HG03354 (cell line): ENCODE measurements at regions not wholly inside any gene's neighbourhood (a gene's known extent, or its start where the extent isn't known, plus 50 kb on each side); places are given as distances from the start of the nearest gene placed in this dataset.

Source experiments
- ATAC-seq: cut with Tn5 transposase; IDR thresholded peaks from one replicate; pipeline ENCODE4 v1.9.1; 2021; ENCODE audit warnings: mild to moderate bottlenecking; ENCODE audit not compliant: unreplicated experiment, poor library complexity, severe bottlenecking

DNA sequence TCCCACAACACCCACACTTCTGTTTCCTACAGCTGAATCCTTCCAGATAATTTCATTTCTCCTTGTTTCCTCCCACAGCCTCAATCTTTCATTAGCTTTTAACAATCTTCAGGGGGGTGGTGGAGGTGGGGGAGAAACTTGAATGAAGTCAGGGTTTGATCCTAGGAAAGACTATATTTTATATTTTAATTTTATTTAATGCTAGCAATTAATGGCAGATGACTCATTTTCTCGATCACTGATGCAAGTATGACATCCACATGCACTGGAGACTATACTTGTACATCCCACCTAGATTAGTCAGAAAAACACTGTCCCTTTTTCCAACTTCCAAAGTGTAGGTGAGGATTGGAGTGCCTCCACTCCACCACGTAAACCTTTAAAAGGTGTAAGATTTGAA lies 1181.3 kb upstream of the AUTS2 start:
- no peak for ATAC-seq

DNA sequence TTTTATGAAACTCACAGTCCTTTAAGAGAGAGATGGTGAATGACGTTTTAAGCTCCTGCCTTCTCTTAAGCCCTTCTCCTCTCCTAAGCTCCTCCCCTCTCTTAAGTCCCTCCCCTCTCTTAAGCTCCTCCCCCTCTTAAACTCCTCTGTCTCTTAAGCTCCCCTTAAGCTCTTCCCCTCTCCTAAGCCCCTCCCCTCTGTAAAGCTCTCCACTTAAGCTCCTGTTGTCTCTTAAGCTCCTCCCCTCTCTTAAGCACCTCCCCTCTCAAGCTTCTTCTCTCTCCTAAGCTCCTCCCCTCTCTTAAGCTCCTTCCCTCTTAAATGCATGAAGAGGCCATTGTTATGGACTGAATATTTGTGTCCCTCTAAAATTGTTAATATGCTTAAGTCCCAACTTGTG lies 1180.6 kb upstream of the AUTS2 start:
- no peak for ATAC-seq

DNA sequence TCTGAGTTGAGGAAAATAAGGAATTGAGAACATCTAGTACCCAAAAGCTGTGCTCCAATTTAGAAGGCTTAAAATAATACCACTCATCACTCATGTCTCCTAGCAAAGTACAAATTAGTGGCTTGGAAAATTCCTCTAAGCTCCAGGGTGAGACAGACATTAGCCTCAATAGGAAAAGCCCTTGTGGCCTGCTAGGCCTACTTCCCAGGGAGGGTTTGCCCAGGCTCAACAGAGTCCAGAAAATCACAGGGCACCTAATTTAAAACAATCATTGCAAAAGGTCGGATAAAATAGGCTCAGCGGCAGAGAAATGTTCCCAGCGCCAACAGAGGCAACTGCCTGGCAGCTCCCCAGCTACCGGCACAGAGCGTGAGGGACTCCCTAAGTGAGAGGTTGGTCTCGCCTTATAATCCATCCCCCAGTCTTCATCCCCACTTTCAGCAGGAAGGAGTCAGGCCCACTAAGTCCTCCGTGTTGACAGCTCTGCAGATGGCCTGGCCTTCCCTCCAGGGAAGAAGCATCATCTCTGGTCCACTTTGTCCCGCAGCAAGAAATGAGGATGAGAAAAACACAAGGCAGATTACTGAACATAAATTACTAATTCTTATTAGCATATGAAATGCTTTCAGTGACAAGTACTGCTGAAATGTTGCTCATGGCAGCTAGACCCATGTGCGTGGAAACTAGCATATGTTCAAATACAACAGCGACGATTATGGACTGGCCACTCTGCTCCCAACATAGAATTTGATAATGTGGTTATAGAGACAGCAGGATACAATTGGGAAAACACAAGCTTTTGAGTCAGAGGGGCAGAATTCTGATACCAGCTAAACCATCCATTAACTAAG lies 1177.7 kb upstream of the AUTS2 start:
- no peak for ATAC-seq

- ATAC-seq = no peak
Measured at GRCh38 chr7:68421712-68422111, 1176.6 kb upstream of the AUTS2 start.

- no peak for ATAC-seq
Measured at GRCh38 chr7:68422281-68422680, 1176.0 kb upstream of the AUTS2 start.

DNA sequence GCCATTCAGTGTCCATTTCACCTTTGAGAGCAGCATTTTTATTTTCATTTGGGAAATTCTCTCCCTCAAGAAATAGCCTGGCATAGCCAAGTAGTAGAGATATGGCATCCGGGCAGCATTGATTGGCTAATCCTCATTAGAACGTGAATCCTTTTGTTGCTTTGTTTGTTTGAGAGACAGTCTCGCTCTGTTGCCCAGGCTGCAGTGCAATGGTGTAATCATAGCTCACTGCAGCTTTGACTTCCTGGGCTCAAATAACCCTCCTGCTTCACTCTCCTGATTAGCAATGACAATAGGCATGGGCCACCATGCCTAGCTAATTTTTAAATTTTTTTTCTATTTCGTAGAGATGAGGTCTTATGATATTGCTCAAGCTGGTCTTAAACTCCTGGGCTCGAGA lies 1174.9 kb upstream of the AUTS2 start:
- ATAC-seq = no peak

- no peak for ATAC-seq
Measured at GRCh38 chr7:68424658-68425297, 1173.5 kb upstream of the AUTS2 start.

DNA sequence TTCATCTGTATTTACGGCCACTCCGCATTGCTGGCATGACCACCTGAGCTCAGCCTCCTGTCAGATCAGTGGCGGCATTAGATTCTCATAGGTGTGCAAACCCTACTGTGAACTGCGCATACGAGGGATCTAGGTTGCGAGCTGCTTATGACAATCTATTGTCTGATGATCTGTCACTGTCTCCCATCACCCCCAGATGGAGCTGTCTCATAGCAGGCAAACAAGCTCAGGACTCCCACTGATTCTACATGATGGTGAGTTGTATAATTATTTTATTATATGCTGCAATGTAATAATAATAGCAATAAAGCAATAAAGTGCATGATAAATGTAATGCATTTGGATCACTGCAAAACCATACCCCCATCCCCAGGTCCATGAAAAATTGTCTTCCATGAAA lies 1172.9 kb upstream of the AUTS2 start:
- no peak for ATAC-seq

DNA sequence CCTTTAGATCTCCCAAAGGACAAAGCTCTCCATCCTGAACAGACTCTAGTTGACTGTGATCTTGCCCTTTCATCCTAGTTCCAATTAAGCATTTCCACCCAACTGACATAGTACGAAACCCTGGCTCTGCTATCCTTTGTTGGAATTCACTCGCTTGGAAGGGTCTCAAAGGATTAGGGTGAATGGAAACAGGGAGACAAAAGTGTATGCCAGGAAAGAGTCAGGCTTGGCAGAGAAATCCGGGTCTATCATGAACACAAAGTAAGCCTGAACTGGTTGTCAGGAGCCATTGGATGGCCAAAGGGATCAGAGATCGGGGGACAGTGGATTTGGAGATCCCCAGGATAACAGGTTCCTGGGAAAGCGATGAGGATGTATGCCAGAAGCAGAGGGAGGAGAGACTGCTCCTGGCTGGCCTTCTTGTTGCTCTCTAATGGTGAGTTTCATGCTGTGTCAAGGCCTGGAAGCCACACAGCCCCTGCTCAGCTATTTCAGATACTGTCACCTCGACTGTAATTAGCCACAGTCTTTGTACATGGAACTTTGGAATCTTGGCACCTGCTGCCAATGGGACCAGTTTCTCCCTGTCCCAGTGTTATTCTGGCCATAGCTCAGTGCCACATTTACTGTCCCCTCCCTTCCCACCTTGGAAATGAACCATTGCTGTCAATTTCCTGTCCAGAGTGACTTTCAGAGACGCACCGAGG lies 1168.7 kb upstream of the AUTS2 start:
- ATAC-seq = no peak

DNA sequence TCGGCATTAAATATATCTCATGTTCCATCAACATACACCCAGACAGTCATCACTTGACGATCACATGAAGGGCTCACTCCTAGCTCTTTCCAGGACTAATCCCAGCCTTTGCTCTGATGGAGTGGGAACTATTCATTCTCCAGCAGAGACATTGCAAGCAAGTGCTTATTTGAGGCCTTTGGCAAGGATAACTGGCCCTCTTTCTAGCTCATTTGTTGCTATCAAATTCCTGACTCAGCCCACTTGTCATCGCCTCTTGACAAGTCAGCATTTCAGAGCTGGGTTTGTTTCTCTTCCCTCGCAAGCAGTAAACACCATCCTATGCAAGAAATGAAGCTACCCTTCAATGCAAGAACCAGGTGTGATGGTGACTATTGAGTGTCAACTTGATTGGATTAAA lies 1165.7 kb upstream of the AUTS2 start:
- ATAC-seq = no peak

DNA sequence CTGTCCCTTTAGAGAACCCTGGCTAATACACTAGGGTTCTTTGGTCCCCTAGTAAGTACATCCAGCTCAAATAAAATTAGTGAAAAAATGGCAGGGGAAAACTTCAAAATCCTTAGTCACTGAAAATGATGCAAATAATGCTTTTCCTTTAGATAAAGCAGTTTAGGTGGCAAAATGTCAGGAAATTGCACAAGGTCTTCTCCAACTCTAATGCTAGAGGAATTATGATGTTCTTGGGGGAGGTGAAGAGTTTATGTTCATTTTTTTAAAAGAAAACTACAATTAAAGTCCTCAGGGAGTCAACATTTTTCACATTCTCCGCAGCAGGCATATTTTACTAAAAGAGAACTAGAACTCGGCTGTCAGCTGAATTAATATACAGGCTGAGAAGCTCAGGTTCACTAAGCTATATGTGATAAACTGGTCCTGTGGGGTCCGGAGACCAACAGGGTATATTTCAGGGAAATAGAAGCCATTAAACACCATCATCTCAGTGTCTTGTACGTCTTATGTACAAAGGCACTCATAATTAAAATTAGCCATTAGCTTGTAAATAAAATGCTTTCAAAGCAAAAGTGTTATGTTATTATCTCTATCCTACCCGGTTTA lies 1164.7 kb upstream of the AUTS2 start:
- ATAC-seq = no peak

- ATAC-seq = no peak
Measured at GRCh38 chr7:68434857-68435256, 1163.4 kb upstream of the AUTS2 start.

GRCh38 chr7:68438016-68438415 lies 1160.3 kb upstream of the AUTS2 start:
- no peak for ATAC-seq

- no peak for ATAC-seq
Measured at GRCh38 chr7:68438811-68439210, 1159.5 kb upstream of the AUTS2 start.

- ATAC-seq = no peak
Measured at GRCh38 chr7:68439897-68440296, 1158.4 kb upstream of the AUTS2 start.

- no peak for ATAC-seq
Measured at GRCh38 chr7:68440866-68441265, 1157.4 kb upstream of the AUTS2 start.

DNA sequence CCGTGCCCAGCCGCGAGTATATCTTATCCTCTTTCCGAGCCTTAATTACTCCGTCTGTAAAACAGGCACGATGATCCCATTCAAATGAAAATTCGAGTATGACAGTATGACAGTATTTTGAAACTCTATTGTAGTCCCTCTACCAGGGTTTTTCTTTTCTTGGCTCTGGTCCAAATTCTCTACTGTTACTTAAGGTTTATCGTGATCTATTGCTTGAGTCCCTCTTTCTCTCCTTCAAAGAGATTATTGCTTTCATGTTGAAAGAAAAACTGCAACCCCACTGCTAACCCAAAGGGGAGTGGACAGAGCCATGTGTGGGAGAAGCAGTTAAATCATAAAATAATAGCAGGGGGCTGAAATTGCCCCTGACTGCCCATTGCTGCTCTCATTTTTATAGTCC lies 1156.6 kb upstream of the AUTS2 start:
- no peak for ATAC-seq

- ATAC-seq = no peak
Measured at GRCh38 chr7:68442931-68443631, 1155.2 kb upstream of the AUTS2 start.

DNA sequence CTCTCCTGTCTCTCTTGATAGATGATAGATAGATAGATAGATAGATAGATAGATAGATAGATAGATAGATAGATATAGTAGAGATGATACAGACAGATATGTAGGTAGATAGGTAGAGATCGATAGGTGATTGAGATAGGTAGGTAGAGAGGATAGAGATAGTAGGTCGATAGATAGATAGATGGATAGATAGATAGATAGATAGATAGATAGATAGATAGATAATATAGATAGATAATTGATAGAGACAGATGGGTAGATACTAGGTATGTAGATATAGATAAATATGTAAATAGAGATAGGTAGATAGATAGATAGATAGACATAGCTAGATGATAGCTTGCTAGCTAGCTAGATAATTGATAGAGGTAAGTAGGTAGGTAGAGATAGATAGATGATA lies 1154.2 kb upstream of the AUTS2 start:
- ATAC-seq = no peak

DNA sequence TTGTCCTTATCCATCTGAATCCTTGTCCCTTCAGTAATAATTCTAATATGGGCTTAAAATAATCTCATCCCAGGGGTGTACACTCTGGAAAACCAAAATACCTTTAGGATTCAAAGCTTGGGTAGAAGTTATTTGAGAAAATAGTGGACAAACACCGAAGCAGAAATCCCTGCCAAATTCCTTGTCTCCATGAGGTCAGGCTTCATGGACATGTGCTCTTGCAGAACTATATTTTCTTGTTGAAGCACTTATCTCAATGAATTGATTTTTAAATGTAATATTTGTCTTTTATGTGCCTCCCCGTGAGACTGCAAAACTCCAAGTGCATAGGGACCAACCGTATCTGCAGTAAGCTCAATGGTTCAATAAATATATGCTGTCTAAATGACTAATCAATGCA lies 1153.3 kb upstream of the AUTS2 start:
- ATAC-seq = no peak
